ENCODE measurements at regions not wholly inside any gene's neighbourhood (a gene's known extent, or its start where the extent isn't known, plus 50 kb on each side); places are given as distances from the start of the nearest gene placed in this dataset.

DNA sequence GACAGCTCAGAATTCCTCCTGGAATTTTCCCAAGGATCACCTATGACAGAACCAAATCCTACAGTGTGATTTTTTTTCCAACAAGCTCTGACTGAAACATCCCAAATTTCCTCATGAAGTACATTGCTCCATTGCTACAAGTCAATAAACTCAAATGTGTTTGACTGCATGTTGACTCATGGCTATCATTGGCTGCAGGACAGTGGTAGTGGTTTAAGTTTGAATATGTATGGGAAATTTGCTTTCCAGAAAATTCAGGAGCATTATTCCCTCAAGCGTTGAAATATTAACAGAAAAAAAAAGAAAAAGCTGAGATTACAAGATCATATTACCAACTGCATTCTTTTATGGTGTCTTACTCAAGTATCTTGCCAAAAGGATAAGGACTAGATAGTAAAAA, 402.8 kb upstream of the DSEL start:
- Histone ChIP-seq H3K9me3 (no peaks in the 10 kb centered on the region), H3K36me3 (no peaks in the 10 kb centered on the region), H3K4me3 (ENCODE audit: low read depth, low read length) (no peak overlapping the region), H3K4me1 (peaks cover 3% of the 10 kb centered on the region; the same call in 1 of the 2 replicates), H3K27me3 (no peaks in the 10 kb centered on the region)
- no peak for DNase-seq
- TF ChIP-seq, protein P1, sequence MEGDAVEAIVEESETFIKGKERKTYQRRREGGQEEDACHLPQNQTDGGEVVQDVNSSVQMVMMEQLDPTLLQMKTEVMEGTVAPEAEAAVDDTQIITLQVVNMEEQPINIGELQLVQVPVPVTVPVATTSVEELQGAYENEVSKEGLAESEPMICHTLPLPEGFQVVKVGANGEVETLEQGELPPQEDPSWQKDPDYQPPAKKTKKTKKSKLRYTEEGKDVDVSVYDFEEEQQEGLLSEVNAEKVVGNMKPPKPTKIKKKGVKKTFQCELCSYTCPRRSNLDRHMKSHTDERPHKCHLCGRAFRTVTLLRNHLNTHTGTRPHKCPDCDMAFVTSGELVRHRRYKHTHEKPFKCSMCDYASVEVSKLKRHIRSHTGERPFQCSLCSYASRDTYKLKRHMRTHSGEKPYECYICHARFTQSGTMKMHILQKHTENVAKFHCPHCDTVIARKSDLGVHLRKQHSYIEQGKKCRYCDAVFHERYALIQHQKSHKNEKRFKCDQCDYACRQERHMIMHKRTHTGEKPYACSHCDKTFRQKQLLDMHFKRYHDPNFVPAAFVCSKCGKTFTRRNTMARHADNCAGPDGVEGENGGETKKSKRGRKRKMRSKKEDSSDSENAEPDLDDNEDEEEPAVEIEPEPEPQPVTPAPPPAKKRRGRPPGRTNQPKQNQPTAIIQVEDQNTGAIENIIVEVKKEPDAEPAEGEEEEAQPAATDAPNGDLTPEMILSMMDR (IDR thresholded peaks at IDR 0.05; ENCODE audit: low read depth, low read length), result no peak

DNA sequence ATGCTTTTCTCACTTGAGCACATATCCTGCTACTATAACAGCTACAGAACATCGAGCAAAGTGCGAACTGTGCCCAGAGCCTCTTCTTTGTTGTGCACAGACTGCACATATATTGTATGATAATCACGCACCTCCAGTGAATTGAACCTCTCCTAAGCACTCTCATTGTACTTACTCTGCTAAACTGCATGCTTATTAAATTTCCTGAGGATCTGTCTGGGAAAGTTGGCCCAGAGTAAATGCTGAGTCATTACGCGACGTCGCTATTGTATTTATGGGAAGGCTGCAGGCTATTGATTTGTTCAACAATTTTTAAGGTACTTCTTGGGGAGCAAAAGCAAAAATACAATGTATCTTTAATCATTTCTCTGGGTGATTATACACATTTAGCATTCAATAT, 399.6 kb upstream of the DSEL start:
- Histone ChIP-seq H3K36me3 (no peaks in the 10 kb centered on the region), H3K4me3 (ENCODE audit: low read depth, low read length) (no peak overlapping the region), H3K4me1 (peaks cover 3% of the 10 kb centered on the region; the same call in 1 of the 2 replicates), H3K9me3 (no peaks in the 10 kb centered on the region), H3K27me3 (no peaks in the 10 kb centered on the region)
- peak; percentile 25 for DNase-seq
- TF ChIP-seq, protein P1 (IDR thresholded peaks at IDR 0.05; ENCODE audit: low read depth, low read length), result no peak

DNA sequence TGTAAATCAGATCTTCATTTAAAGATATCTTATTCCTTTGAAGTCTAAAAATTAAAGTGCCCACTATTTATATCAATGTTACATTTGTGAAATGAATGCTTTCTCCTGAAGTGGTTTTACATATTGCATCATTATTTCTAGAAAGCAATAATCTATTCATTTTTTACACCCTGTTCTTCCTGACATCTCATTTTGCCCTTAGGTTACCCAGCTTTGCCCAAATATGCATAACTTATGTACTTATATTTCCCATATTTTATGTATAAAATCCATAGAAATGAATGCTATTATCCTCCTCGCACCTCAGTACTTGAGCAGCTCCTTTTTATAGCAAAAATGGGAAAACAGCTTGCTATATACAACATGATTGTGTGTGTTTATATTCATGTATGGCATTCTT, 396.5 kb upstream of the DSEL start:
- TF ChIP-seq, protein P1 (IDR thresholded peaks at IDR 0.05; ENCODE audit: low read depth, low read length), result no peak
- no peak for DNase-seq
- no peaks in the 10 kb centered on the region for H3K36me3 ChIP-seq
- no peaks in the 10 kb centered on the region for H3K27me3 ChIP-seq
- H3K9me3 ChIP-seq, result no peaks in the 10 kb centered on the region
- no peak overlapping the region for H3K4me3 ChIP-seq (ENCODE audit: low read depth, low read length)
- H3K4me1 ChIP-seq, result peaks cover 3% of the 10 kb centered on the region; the same call in 1 of the 2 replicates

DNA sequence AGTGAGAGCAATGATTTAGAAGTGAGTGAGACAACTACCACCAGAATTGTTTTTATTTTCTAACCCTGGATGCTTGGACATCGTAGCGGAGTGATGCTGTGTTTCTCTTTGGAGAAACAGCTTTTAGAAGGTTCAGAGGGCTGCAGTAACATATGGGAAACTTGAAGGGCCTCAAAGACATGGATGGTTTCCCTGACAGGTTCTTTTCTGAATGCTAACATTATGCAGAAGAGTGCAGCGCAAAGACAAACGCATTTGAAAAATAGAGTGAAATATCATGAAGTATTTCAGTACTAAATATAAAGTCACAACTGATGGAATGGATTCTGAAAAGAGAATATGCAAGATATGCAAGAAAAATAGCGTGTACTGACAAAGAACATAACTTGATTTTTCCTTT, 385.1 kb upstream of the DSEL start:
- TF ChIP-seq, protein P1 (IDR thresholded peaks at IDR 0.05; ENCODE audit: low read depth, low read length), result no peak
- no peaks in the 10 kb centered on the region for H3K4me1 ChIP-seq
- DNase-seq, result no peak

DNA sequence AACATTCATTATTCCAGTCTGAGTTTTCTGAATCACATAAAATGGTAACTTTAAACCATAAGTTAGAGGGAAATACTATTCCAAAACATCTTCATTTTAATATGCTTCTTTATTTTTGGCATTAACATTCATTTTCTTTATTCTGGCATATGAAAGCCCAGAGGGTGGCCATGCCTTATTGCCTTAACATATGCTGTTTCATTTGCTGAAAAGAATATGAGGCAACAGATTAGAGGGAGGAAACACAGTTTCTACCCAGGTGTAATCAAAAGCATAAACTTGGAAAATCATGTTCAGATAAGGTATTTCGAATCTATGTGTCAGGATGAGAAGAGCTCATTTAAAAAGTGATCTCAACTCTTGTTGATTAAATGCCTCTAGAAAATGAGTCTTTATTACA, 379.9 kb upstream of the DSEL start:
- Histone ChIP-seq H3K36me3 (no peaks in the 10 kb centered on the region), H3K4me1 (no peaks in the 10 kb centered on the region), H3K27me3 (no peaks in the 10 kb centered on the region), H3K4me3 (ENCODE audit: low read depth, low read length) (no peak overlapping the region), H3K9me3 (no peaks in the 10 kb centered on the region)
- no peak for DNase-seq
- TF ChIP-seq, protein P1 (IDR thresholded peaks at IDR 0.05; ENCODE audit: low read depth, low read length), result no peak

More for the DNA sequence above, 385.1 kb upstream of the DSEL start:
- no peaks in the 10 kb centered on the region for H3K27me3 ChIP-seq
- H3K9me3 ChIP-seq, result no peaks in the 10 kb centered on the region
- no peaks in the 10 kb centered on the region for H3K36me3 ChIP-seq
- no peak overlapping the region for H3K4me3 ChIP-seq (ENCODE audit: low read depth, low read length)

DNA sequence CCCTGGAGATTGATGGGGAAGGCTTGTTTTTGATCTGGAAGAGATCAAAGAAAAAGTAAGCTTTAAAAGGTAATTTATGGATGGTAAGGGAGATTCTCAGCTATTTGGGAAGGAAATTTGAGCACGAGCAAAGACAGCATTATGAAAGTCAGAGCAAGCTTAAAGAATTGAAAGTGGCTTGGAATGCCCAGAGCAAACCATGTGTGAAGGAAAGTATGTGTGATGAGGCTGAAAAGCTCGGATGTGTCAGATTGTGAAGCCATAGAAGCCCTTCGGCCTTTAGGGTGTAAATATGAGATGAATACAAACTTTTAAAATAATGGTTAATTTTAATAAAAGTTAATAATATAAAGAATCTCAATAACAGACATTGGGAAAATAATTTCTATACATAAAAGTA, 377.4 kb upstream of the DSEL start:
- Histone ChIP-seq H3K4me3 (ENCODE audit: low read depth, low read length) (no peak overlapping the region), H3K36me3 (no peaks in the 10 kb centered on the region), H3K27me3 (no peaks in the 10 kb centered on the region), H3K4me1 (no peaks in the 10 kb centered on the region), H3K9me3 (no peaks in the 10 kb centered on the region)
- TF ChIP-seq, protein P1 (IDR thresholded peaks at IDR 0.05; ENCODE audit: low read depth, low read length), result no peak
- DNase-seq, result no peak

Data from BE2C (cell line).